Adrenal gland (tissue), 9 donors: ENCODE measurements at regions not wholly inside any gene's neighbourhood (a gene's known extent, or its start where the extent isn't known, plus 50 kb on each side); places are given as distances from the start of the nearest gene placed in this dataset.

ENCODE experiments used
- DNase-seq, 7 donors: peaks; one replicate each; pipeline ENCODE4 v3.0.0-alpha.2; 2019 to 2020
- H3K27ac ChIP-seq, 5 donors: fragments of 200-600 bp; sonication (generic) in 4 of 5; 1 replicate in 3 of 5; 2 replicates in 2 of 5; pipeline versions ENCODE4 v1.5.1 to v1.8.0; 2016 to 2020; ENCODE audit warnings: mild to moderate bottlenecking in 1 of 5
- H3K27me3 ChIP-seq: fragments of 200-600 bp; 2 replicates; pipeline ENCODE4 v1.8.0; 2021
- H3K36me3 ChIP-seq, 2 donors: fragments of 200-600 bp; replicated peaks in 1 of 2; 1 replicate in 1 of 2; 2 replicates in 1 of 2; pipeline versions ENCODE4 v1.5.1 to v1.8.0; 2018 to 2022
- H3K4me1 ChIP-seq, 2 donors: fragments of 200-600 bp; replicated peaks in 1 of 2; 1 replicate in 1 of 2; 2 replicates in 1 of 2; pipeline versions ENCODE4 v1.5.1 to v1.8.0; 2018 to 2021
- H3K4me3 ChIP-seq, 4 donors: fragments of 200-600 bp; sonication (generic) in 3 of 4; one replicate each; pipeline ENCODE4 v1.5.1; 2016 to 2018
- H3K9me3 ChIP-seq, 3 donors: fragments of 200-600 bp; sonication (generic) in 1 of 3; replicated peaks in 1 of 3; 1 replicate in 2 of 3; 2 replicates in 1 of 3; pipeline versions ENCODE4 v1.5.1 to v1.8.0; 2016 to 2021
- POLR2A ChIP-seq, 2 donors: fragments of 450-650 bp; IDR thresholded peaks; one replicate each; pipeline ENCODE4 v1.6.1; 2017; ENCODE audit warnings: antibody characterized with exemption in 2 of 2, mild to moderate bottlenecking in 2 of 2, moderate library complexity in 1 of 2
- WGBS, 4 donors: extraction: QIAGEN DNeasy Blood & Tissue Kit in 2 of 4; methylation state at CpG; one replicate each; pipeline versions ENCODE4 v1.1.5 to v1.1.7; 2013 to 2017; 5-methylcytosine and 5-hydroxymethylcytosine counted together
- intact Hi-C, 2 donors: fragments of 100-400 bp; cut with DNase I; formaldehyde crosslinking; loops; one replicate each; pipeline versions ENCODE4 v1.14.1 to v1.15.0; 2022 to 2023
- TF ChIP-seq, protein P1 (sequence below), 6 experiments: fragments of 450-650 bp in 4 of 6; fragments of 200-600 bp in 2 of 6; sonication (generic) in 1 of 6; IDR thresholded peaks; 1 replicate in 5 of 6; 2 replicates in 1 of 6; pipeline versions ENCODE4 v1.5.1 to v1.8.0; 2016 to 2021; ENCODE audit warnings: antibody characterized with exemption in 6 of 6, mild to moderate bottlenecking in 2 of 6, moderate library complexity in 1 of 6
- donor health status: healthy with polysubstance abuse.
- donor health status: Bipolar disorder and iron deficiency.
- donor health status: DM: yes; HTN: yes; CAD: no.
- donor health status: DM: no; HTN: no; CAD: no.
- donor health status: DM: no; HTN: no; CAD: no.

DNA sequence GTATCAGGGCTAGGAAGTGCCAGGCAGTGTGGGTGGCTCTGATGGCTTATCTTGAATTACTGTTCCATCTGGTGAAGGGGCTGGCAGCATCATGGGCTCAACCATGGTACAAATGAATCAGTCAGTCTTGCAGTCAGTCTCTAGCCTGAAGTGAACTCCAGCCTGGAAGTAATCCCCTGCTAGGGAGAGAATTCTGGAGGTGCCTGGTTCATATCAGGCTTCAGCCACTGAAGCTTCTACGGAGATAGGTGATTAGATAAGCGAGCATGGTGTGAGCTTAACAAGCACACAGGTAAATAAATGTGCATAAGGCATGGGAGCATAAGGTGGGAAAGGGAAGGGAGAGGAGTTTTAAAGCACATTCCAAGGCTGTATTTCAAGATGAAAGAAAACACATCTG, 541.7 kb downstream of the MBD2 start:
- DNase-seq = no peak
- TF ChIP-seq POLR2A (IDR thresholded peaks at IDR 0.05) = no peak
- TF ChIP-seq, protein P1, sequence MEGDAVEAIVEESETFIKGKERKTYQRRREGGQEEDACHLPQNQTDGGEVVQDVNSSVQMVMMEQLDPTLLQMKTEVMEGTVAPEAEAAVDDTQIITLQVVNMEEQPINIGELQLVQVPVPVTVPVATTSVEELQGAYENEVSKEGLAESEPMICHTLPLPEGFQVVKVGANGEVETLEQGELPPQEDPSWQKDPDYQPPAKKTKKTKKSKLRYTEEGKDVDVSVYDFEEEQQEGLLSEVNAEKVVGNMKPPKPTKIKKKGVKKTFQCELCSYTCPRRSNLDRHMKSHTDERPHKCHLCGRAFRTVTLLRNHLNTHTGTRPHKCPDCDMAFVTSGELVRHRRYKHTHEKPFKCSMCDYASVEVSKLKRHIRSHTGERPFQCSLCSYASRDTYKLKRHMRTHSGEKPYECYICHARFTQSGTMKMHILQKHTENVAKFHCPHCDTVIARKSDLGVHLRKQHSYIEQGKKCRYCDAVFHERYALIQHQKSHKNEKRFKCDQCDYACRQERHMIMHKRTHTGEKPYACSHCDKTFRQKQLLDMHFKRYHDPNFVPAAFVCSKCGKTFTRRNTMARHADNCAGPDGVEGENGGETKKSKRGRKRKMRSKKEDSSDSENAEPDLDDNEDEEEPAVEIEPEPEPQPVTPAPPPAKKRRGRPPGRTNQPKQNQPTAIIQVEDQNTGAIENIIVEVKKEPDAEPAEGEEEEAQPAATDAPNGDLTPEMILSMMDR (IDR thresholded peaks at IDR 0.05) = no peak
- no peaks in the 10 kb centered on the region for H3K36me3 ChIP-seq
- H3K4me1 ChIP-seq = no peaks in the 10 kb centered on the region
- H3K9me3 ChIP-seq = no peaks in the 10 kb centered on the region
- intact Hi-C loops = no loop called here
- no peaks in the 10 kb centered on the region for H3K27me3 ChIP-seq
- H3K27ac ChIP-seq = no peak overlapping the region
- H3K4me3 ChIP-seq = no peak overlapping the region
- 47 to 63% (median 59%) methylated on average over 2 of the region's 2 CpGs for WGBS, 4 donors

DNA sequence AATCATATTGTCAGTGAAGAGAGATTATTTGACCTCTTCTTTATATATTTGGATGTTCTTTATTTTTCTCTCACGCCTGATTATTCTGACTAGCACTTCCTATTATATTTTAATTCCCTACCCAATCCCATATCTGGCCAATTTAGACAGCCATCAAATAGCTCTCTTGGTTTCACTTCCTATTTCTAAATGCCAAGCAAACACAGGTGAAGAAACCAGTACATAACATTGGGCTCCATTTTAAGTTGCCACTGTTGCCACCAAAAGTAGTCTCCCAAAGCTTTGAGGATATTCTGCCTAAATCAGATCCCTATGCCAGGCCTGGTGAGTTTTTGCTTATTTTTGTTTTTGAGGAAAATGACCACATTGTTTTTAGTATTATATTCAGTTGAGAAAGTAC, 547.0 kb downstream of the MBD2 start:
- TF ChIP-seq POLR2A (IDR thresholded peaks at IDR 0.05) = no peak
- TF ChIP-seq, protein P1 (IDR thresholded peaks at IDR 0.05) = no peak
- H3K27ac ChIP-seq = no peak overlapping the region
- no peaks in the 10 kb centered on the region for H3K9me3 ChIP-seq
- H3K4me3 ChIP-seq = no peak overlapping the region
- intact Hi-C loops = no loop called here
- DNase-seq = no peak
- 60 to 83% (median 77%) methylated on average over 1 of the region's 1 CpG for WGBS, 4 donors
- no peaks in the 10 kb centered on the region for H3K4me1 ChIP-seq
- no peaks in the 10 kb centered on the region for H3K36me3 ChIP-seq
- H3K27me3 ChIP-seq = no peaks in the 10 kb centered on the region

DNA sequence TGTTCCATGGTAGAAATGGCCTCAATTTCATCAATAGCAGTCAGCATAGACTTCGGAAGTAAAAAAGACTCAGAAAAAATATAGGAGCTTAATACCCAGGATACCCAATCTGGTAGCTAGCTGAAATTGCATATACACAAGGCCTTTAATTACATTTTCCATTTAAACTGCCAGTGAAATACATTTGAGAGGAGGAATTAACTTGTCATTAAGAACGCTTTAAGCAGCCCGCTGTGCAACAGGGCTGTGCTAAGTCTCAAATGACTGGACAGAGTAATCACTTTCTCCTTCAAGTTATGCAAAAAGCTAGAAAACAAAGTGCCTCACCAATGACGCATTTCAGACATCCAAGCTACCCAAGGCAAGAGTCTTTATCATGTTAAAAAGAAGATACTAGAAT, 558.8 kb downstream of the MBD2 start:
- 67 to 80% (median 70%) methylated on average over 4 of the region's 4 CpGs for WGBS, 4 donors
- Histone ChIP-seq H3K27ac (no peak overlapping the region), H3K36me3 (no peaks in the 10 kb centered on the region), H3K27me3 (no peaks in the 10 kb centered on the region), H3K4me1 (no peaks in the 10 kb centered on the region), H3K4me3 (no peak overlapping the region), H3K9me3 (no peaks in the 10 kb centered on the region)
- intact Hi-C loops = no loop called here
- TF ChIP-seq POLR2A (IDR thresholded peaks at IDR 0.05) = no peak
- TF ChIP-seq, protein P1 (IDR thresholded peaks at IDR 0.05) = no peak
- no peak for DNase-seq

DNA sequence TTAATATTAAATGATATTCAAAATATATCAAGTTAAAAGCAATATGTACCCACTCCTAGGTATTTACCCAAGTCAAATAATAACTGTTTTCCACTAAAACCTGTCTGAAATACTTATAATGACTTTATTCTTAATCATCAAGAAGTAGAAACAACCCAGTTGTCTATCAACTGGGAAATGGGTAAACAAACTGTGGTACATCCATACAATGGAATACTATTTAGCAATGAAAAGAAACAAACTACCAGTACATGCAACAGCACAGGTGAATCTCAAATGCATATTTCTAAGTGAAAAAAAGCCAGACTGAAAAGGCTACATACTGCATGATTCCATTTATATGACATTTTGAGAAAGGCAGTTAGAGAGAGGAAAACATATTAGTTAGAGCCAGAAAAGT, 559.9 kb downstream of the MBD2 start:
- H3K4me3 ChIP-seq = no peak overlapping the region
- H3K36me3 ChIP-seq = no peaks in the 10 kb centered on the region
- no peak for DNase-seq
- no peaks in the 10 kb centered on the region for H3K27me3 ChIP-seq
- intact Hi-C loops = no loop called here
- TF ChIP-seq, protein P1 (IDR thresholded peaks at IDR 0.05) = no peak
- no peak for TF ChIP-seq POLR2A (IDR thresholded peaks at IDR 0.05)
- H3K4me1 ChIP-seq = no peaks in the 10 kb centered on the region
- H3K27ac ChIP-seq = no peak overlapping the region
- H3K9me3 ChIP-seq = no peaks in the 10 kb centered on the region
